NCI-H2196 treated with DMSO at 0.1 percent for 48 hours (cell line): ENCODE measurements at regions not wholly inside any gene's neighbourhood (a gene's known extent, or its start where the extent isn't known, plus 50 kb on each side); places are given as distances from the start of the nearest gene placed in this dataset.

Experiments used
- DNase-seq: peaks from one replicate; lab custom pipeline; 2025; ENCODE audit not compliant: unreplicated experiment; lab: John Stamatoyannopoulos, UW

DNA sequence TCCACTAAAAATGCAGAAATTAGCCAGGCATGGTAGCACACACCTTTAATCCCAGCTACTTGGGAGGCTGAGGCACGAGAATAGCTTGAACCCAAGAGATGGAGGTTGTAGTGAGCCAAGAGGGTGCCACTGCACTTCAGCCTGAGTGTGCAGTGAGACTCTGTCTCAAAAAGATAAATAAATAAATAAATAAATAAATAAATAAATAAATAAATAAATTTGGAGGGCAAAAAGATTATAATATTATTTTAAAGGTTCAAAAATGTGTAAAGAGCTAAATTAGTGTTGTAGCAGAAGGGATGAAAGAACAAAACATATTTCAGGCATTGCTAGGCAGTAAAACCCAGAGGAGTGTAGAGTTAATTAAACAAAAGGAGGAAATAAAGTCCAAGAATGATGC is 1136.4 kb upstream of the CDH2 start:
- no peak for DNase-seq

DNA sequence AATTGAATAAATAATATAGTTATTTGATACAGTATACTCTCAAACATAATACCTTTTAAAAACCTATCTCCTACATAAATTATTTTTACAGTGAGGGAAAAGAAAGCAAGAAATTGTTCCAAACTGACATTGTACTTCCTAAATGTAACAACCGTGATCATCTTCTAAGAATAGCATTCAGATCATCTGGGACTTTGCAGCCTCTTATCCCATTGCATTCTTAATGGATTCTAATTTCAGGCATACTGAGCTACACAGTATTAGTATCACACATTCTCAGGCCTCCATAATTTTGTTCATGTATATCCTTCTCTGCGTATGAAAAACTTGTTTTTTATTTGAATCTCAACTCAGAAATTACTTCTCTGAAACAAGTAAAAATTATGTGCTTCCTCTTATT is 1134.7 kb upstream of the CDH2 start:
- DNase-seq, result no peak

DNA sequence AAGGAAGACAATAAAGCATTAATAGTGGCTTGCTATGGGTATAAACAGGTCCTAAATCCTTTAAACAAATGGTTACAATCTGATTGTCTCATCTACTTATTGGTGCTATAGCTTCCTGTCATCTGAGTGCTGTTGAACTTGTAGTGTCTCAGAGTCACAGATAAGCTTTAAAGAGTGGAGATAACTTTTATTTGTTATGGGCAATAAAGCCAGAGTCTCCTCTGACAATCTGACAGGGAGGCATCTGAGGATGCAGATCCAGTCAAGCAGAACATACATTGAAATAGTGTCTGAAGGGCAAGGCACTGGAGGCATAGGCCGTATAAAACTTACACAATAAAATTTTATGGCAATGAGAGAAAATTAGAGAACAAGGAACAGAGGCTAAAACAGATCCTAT is 1132.4 kb upstream of the CDH2 start:
- no peak for DNase-seq

DNA sequence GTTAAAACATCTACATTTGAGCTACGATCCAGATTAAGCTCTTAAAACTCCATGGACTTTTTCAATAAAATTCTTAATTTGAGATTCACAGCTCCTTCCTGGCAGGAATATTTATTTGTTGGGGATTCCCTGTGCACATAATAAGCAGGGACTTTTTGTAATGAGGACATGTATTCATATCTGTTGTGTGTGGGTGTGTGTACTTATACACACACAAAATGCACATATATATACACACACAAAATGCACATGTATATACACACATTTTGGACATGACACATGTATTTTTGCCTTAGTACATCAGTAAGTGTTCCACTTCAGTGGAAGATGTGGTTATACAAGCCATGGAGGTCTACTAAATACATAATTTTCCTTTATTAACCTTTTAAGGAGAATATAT is 1131.1 kb upstream of the CDH2 start:
- DNase-seq, result no peak

DNA sequence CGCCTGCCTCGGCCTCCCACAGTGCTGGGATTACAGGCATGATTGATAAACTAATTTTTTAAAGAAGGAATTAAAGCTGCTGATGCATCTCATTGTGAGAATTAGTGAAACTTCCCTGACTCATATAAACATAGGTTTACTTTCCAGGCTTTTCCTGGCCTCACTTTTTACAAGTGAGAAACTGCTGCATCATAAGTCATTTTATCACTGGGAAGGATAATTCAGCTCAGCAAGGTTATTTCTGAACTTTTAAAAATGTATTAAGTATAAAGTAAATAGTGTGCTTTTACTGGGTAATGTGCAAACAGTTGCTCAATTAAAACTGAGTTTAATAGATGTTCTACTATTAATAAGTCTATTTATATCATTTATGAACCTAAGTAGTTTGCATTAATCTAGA is 1130.3 kb upstream of the CDH2 start:
- no peak for DNase-seq

DNA sequence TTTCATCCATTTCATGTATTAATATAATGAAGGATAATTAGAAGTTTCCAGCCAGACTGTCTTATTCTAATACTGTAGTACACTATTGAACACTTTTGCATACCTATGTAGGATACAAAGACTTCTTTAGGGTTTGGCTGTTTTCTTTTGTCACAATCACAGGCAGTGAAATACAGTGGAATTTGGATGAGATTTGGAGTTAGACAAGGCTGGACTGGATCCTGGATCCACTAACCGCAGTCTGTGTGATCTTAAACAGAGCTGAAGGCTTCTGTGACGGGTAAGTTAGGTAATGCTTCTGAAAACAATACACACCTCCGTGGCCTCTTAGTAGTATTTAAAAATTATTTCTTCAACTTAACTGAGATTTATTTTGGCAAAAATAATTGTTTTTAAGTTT is 1128.6 kb upstream of the CDH2 start:
- DNase-seq, result no peak

DNA sequence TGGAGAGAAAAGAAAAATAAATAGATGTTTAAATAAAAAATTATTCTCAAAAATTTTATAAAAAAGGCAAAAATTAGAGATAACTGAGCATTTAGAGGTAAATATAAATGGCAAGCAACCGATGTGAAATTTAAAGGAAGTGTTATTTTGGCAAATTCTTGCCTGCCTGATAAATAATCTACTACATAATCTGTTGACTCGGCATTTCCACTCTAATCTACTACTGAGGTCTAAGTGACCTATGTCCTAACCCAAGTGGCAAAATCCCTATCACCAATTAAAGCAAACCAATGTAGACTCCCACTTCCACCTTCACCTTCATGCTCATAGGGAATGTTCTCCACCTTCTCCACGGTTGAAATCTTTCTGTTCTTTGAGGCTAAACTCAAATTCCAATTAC is 1124.1 kb upstream of the CDH2 start:
- DNase-seq, result no peak

DNA sequence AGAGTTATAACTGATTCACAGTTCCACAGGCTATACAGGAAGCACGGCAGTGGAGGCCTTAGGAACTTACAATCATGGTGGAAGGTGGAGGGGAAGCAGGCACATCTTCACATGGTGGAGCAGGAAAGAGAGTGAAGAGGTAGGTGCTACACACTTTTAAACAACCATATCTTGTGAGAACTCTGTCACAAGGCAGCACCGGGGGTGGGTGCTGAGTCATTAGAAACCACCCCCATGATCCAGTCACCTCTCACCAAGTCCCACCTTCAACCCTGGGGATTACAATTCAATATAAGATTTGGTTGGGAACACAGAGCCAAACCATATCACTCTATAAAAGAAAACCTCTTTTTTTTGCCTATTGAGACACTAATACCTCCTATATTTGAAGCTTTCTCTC is 1108.5 kb upstream of the CDH2 start:
- DNase-seq, result no peak

DNA sequence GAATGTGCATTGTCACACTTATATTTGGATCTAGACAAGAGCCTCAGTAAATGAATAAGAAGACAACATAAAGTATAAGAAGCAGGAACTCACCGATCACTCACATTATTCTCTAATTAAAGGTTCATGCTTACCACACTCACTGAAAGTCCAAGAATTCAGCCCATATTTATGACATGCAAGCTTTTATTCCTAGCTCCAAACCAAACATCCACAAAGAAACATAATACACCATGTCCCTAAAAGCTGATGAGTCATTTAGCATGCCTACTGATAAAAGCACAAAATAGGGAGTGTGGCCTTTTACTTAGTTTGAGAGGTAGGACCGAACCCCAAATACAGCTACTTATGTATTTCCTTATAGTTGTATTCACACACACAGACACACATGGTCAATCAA is 1094.6 kb upstream of the CDH2 start:
- DNase-seq, result no peak

DNA sequence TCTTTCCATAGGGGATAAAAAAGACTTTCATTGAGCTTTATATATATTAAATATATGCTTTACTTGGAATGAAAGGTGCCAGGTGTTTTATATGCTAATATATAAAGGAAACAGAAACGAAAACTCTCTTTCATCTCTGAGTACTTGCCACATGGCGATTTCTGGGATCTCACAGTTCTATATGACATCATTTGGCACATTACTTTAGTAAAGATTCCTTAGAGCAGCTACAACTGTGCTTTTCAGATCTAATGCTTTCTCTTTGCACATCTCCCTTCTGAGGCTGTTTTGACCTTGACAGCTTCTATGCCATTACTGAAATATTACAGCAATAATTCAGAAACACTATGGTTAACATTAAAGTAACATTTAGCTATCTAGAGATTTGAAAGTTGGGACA is 1082.9 kb upstream of the CDH2 start:
- DNase-seq, result no peak

DNA sequence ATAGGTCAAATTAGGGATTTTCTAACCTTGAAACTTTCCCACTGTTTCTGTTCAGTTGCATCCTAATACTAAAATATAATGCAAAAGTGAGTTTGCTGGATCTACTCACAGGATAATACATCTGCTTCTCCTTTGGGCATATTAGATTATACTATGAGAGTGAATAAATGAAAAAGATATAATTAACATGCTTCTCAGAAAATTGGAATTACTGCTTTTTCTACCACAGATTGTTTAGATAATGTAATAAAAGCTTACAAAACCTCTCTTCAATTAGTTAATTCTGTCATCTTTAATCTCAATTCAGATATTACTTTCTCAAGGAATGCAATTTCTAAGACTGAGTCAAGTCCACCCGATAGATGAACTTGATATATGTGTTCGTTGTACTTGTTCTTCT is 1077.2 kb upstream of the CDH2 start:
- DNase-seq, result no peak

DNA sequence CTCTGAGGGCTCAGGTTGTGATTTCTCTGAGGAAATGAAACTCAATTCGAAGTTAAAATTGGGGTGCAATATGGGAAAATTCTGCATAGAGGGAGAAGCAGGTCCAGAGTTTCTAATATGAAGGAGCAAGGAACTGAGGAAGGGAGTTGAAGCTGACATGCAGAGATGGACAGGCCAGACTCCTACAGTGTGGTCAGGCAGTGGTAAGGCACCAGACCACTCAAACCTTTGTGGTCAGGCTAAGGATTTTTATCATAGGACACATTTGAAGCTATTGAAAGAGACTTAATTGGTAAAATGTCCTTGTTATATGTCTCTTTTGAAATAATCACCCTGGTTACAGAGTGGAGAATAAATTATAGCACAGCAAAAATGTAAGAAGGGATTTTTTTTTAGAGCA is 1074.8 kb upstream of the CDH2 start:
- DNase-seq, result no peak

DNA sequence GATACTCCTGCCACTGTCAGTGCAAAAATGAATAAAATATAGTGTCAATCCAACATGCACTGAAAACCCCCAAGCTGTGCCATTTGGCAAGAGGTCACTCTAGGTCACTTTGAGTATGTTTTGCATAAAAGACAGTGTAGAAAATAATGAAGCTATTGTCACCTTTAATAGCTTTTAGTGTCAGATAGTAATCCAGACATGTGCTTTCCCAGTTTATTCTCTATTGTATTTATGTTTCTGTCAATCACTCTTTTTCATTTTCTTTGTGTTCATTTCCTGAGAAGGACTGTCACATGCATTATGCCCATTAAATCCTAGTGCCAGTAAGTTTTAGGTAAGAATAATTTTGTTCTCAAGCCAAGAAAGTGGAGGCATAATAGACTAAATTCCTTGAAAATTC is 1073.9 kb upstream of the CDH2 start:
- no peak for DNase-seq

DNA sequence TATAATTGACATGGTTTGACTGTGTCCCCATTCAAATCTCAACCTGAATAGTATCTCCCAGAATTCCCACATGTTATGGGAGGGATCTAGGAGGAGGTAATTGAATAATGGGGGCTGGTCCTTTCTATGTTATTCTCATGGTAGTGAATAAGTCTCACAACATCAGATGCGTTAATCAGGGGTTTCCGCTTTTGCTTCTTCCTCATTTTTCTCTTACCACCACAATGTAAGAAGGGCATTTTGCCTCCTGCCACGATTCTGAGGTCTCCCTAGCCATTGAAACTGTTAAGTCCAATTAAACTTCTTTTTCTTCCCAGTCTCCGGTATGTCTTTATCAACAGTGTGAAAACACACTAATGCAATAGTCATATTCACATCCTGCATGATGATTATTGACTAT is 1073.3 kb upstream of the CDH2 start:
- DNase-seq, result no peak

DNA sequence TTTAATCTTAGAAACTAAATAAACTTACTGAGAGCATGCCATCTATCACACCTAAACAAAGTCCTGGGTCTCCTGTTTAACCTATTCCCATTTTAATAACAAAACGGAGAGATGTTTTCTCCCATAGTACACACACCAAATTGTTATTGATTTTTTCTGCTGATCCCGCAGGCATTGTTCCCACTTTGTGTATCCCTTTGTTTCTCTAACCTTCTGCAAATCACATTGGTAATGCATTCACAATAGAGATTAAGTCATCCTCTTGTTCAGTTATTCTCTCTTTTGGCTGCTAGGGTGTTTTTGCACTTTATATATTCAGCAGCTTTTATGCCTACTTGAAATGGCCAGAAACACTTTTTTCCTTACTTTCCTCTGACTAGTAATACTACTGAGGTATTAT is 1071.9 kb upstream of the CDH2 start:
- no peak for DNase-seq

DNA sequence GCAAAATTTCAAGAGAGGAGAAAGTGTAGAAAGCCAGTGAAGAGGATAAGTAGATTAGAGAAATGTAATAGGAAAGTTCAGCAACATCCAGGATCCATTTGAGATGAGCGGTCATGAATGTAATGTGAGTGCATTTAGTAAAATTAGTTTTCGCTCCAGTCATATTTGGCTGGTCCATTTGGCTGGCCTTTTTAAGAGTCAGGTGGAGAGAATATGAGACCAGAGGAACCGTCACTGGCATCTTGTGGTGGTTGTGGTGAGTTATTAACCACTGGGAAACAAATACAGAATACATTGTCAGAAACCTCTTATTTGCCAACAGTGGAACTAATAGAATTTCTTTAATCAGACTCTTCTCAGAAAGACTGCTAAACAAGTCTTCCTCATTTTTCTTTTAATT is 1064.3 kb upstream of the CDH2 start:
- no peak for DNase-seq

DNA sequence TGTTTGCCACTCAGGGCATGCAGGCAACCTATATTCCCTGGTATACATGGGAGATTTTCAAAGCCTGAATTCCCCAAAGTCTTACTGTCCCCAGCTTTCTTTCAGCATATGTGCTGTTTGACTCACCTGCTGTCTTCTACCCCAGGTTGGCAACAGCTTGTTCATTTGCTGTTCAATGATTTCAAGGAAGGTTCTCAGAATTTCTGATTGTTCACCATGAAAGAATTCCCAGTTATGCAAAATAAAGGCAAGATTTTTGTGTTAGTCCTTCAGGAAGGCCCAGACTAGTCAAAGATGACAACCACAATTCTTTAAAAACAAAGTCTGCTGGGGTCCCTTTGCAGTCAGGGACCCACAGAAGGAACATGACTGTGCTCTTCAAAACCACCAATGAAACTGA is 1057.8 kb upstream of the CDH2 start:
- DNase-seq, result no peak

DNA sequence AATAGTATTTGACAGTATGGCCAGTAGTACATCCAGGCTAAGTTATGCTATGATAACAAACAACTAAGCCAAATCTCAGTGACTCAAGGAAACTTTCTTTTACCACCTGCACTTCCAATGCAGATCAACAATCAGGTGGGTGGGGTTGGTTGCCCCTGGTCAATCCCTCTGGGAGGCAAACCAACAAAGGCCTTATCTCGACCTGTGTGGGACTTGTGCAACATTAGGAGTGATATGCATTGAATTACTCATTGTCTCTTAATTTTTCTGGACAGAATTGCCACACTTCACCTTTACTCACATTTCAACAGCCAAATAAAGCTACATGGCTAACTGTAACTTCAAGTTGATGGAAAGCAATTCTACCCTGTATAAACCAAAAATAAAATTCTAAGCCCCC is 1049.3 kb upstream of the CDH2 start:
- DNase-seq, result no peak

DNA sequence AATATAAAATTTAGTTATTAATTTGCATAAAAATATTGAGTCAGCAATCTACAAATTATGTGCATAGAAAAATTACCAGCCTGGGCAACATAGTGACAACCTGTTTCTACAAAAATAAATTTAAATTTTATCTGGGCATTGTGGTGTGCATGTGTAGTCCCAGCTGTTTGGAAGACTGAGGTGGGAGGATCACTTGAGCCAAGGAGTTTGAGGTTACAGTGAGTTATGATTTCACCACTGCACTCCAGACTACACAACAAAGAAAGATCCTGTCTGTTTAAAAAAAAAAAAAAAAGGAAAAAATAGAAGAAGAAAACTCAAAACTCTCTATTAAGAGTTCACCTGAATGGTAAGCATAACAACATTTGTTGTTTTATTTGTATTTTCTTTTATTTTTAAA is 1048.4 kb upstream of the CDH2 start:
- DNase-seq, result no peak

DNA sequence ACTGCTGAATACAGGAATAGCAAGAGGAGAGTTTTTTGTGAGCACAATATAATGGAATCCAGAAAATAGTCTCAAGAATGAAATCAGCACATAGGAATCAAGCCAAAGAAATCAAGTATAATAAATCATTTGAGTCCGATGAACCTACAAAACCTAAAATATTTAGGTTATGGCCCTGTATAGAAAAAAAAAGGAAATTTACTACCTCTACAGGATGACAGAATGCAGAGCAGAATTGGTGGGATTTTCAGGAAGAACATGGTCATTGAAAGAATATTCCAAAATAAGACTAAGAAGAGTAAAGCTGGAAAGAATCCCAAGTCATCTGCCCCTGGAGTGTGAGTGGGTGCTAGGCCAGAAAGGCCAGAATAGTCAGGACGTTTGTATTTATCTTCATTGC is 1041.2 kb upstream of the CDH2 start:
- DNase-seq, result no peak

DNA sequence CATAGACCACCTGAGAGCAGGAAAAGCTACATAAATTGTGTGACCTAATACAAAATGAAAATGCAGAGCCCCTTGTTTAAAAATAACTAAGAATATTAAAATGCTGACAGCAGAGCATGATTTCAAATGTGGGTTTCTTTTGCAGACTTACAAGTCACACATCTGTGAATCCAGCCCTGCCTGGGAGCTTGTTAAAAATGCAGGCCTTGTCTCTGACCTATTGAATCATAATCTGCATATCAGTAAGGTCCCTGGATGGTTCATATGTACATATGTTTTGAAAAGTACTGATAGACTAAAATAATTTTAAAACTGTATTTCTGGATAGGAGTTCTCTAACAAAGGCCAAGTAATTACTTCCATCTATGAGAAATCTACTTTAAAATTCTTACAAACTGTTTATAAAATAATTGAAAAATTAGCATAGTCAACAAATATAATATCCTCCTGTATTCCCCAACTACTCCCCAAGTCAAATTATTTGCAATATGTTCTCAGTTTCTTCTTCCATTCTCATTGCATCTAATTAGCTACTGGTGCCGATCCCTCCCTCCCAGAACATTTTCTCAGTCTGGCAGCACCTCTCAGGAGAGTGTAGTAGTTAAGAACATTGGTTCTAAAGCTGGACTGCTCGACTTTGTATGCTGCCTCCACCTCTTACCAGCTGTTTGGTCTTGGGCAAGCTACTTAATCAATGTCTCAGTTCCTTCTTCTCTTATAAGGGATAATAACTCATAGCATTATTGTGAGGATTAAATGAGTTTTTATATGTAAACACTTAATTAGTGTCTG is 1040.4 kb upstream of the CDH2 start:
- no peak for DNase-seq

DNA sequence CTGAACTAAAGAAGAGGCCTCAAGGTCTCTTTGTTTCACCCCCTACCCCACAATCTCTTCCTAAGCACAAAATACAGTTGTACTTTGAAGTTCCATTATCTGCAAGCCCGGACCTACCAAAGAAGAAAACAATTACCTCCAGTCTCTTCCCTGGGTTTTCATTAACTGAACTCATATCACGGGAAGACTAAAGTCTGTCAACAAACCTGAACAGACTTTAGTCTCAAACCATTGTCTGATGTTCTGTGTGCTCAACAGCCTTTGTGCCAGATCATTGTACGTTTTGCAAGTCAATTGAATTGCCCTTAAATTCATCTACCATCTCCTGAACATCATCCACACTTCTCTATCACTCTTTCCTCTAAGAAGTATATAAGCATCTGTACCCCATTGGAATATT is 1021.9 kb upstream of the CDH2 start:
- no peak for DNase-seq

DNA sequence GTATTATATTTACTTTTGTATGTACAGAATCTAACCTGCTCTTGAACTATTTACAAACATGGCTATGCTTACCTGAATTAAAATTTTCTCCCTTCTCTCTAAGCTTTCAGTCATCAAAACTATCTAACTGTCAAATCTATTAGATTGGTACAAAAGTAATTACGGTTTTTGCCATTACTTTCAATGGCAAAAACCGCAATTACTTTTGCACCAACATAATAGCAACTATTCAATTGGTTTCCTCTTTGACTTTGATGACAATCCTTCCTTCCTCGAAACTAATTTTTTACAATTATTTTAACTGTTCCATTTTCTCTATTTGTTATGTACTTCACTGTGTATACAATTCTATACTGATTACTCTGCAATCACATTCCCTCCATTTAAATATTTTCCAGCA is 1019.4 kb upstream of the CDH2 start:
- DNase-seq, result no peak

DNA sequence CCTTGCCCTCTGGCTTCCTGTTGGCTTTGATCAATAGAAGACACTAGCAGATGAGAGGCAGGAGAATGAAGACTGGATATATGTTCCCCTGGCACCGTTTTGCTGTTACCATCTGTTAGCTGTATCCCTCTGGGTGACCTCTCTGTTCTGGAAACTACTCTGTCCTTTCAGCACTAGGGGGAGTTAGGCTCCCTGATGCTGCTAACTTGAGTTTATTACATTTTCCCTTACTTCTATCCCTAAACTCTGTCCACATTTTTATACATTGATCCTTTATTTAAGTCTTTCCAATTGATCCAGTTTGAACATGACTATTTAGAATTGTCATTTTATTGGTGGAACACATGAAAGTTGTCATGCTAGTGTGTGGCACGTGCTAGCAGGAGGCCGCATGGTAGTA is 1014.3 kb upstream of the CDH2 start:
- DNase-seq, result no peak
